Activated CD4-positive, alpha-beta T cell treated with anti-CD3 and anti-CD28 coated beads, Interleukin-2, amount 50 U/mL, for 48 hours (primary cell): ENCODE measurements at regions not wholly inside any gene's neighbourhood (a gene's known extent, or its start where the extent isn't known, plus 50 kb on each side); places are given as distances from the start of the nearest gene placed in this dataset.

Source experiments
- DNase-seq, 2 experiments: peaks; one replicate each; pipeline ENCODE4 v3.0.0-alpha.2; 2020

- DNase-seq = no peak
These were observed 135.8 kb upstream of the MAP3K7 start for GRCh38 chr6:90722648-90723047.

- no peak for DNase-seq
These were observed 133.5 kb upstream of the MAP3K7 start for GRCh38 chr6:90720404-90720803.

- DNase-seq = no peak
These were observed 132.7 kb upstream of the MAP3K7 start for GRCh38 chr6:90719321-90720195.

- no peak for DNase-seq
These were observed 129.5 kb upstream of the MAP3K7 start for GRCh38 chr6:90716376-90716775.

- no peak for DNase-seq
These were observed 128.3 kb upstream of the MAP3K7 start for GRCh38 chr6:90715093-90715655.

DNA sequence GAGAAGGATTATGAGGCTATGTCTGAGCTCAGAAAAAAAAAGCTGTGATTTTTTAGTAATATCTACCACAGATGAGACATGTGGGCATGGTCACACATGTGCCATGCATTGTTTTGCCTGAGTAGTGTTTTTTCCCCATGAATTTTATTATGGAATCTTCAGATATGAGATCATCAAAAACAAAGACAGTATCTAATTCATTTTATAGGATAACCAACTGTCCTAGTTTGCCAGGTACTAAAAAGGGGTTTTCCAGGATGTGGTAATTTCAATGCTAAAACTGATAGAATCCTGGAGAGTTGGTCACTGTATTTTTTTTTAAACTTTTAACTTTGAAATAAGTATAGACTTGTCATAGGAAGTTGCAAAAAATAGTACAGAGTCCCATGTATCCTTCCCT is 127.4 kb upstream of the MAP3K7 start:
- no peak for DNase-seq

DNA sequence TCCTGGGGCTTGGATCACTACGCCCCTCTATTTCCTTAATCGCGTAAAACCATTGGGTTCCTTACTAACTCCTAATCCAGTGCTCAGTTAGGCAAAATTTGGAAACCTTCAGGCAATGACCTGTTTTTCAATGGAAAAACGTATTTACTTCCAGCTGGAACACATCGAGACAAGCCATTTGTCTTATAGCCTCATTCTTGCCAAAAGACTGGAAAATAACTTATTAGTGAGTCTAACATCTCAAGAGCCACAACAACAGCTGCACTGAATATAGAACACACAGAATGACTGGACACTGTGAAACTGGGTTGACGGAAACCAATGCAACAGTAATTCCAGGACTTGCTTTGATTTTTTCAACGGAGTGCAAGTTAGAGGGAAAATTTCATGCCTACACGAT is 125.2 kb upstream of the MAP3K7 start:
- no peak for DNase-seq

- no peak for DNase-seq
These were observed 122.6 kb upstream of the MAP3K7 start for GRCh38 chr6:90709431-90709996.

DNA sequence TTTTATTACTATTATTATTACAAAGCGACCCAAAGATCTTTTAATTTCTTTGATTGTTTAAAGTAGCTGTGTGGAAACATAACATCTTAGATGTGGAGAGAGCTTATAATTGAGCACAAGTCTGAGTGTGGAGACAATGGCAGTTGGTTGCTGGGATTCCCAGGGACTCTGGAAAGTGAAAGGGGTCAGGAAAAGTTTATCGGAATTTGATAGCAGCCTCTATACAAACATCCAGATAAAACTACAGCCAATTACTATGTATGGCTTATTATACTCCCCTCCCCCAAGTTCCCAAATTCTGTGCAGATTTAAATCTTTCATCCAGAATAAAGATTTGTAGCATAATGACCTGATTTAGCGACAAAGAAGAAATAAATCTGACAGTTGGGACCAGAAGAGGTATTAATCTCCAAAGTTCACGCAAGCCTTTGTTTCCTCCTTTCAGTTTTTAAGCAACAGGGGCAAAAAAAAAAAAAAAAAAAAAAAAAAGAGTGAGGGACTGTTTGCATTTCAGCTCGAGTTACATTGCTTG is 121.4 kb upstream of the MAP3K7 start:
- DNase-seq = no peak

GRCh38 chr6:90707246-90707645 is 120.4 kb upstream of the MAP3K7 start:
- no peak for DNase-seq

DNA sequence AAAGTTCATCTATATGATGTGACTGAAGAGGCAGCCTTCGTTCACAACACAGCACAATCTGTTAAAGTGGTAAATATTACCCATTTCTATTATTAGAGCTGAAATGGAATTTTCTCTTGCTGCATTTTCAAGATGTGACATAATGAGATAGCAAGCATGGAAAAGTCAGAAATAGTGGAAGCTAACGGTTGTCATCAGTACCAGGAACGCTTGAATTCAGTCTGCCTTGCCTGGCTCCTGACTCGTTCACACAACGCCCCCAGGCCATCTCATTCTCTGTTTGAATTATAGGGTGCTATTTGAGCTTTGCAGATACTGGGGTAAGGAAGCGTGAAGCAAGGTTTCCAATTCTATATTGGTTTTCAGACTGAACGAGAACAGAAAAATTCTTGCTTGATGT is 116.5 kb upstream of the MAP3K7 start:
- no peak for DNase-seq

DNA sequence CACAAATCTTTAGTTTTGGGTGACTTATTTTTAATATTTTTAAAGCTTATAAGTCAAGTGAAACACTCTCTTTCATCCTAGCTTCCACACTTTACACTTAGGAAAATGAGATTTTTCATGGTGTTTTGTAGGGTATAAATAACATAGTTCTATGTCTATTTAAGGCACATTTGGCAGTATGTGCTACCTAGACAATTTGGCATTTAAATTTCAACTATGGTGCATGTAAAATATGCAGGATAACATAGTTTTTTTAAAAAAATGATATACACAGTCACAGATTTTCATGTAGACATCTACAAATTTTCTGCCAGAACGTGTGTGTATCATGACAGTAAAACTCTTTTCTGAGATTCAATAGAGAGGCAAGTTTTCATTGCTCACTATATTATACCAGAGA is 115.1 kb upstream of the MAP3K7 start:
- no peak for DNase-seq

DNA sequence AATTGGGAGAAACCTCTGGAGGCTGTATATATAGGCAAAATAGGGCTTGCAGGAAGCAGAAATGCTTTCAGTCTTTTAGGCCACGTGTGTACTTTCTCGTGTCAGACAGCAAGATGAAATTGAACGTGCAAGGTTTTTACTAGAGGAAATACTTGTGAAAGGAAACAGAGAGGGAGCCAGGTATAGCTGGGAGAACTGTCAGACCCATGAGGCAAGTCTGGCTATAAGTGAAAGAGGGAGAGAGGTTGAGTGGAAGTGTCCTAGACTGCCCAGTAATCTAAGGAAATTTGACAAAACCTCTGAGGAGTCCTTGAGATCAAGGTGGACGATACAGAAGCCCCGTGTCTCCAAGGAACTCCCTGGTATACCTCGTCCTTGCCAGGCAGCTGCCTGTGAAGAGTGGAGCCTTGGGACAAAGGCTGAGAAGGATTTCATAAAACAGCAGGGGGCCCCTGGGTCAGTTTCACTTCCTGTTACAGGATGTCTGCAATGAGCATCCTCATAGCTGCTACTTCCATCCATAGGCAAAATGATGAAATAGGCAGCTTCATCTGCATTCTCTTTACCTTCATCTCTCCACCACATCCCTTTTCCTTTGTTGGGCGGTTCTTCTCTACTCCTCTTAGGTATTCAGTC is 114.4 kb upstream of the MAP3K7 start:
- no peak for DNase-seq

- no peak for DNase-seq
These were observed 108.4 kb upstream of the MAP3K7 start for GRCh38 chr6:90695316-90695715.

DNA sequence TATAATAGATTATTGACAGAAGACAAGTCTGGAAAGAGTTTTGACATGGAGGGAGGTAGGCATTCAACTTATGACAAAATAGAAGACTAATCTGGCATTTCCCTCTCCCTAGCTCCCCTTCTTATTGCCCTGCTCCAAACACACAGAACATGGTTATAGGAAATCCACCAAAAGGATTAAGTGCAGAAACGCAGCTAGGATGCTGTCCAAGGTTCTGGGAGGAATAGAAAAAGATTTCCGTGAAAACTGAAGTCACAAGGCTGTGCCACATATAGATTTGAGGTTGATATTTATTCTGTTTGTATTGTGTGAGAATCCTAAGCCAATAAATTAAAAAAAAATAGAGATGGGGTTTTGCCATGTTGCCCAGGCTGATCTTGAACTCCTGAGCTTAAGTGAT is 107.9 kb upstream of the MAP3K7 start:
- DNase-seq = no peak

DNA sequence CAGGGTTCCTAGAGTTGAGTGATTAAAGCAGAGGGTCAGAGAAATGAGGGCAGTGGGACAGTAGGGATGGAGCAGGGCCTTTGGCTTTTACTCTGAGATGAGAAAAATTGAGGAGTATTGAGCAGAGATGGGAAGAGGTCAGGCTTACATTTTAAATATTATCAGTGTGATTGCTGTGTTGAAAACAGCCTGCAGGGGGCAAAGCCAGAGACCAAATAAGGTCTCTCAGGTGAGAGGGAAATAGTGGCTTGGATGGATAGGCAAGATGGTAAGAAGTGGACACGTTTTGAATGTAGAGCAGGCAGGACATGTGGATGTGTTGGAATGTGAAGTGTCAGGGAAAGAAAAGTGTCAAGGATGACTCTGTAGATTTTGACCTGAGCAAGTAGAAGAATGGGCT is 105.0 kb upstream of the MAP3K7 start:
- no peak for DNase-seq

DNA sequence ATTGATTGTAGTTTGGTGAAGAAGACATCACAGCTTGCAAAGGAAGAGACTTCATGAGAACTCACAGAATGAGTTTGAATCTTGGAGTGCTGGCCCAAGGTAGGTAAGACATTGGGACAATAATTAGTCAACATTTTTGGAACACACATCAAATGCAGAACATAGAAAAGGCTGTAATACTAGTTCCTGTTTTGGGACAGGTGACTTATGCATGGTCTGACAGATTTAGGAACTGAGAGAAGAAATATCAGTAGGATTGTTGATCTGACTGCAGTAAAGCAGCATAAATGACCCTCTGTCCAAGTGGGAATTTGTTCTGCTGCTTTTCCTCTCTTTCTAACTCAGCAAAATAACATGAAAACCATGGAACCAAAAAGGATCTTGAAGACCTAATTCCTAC is 102.3 kb upstream of the MAP3K7 start:
- no peak for DNase-seq

DNA sequence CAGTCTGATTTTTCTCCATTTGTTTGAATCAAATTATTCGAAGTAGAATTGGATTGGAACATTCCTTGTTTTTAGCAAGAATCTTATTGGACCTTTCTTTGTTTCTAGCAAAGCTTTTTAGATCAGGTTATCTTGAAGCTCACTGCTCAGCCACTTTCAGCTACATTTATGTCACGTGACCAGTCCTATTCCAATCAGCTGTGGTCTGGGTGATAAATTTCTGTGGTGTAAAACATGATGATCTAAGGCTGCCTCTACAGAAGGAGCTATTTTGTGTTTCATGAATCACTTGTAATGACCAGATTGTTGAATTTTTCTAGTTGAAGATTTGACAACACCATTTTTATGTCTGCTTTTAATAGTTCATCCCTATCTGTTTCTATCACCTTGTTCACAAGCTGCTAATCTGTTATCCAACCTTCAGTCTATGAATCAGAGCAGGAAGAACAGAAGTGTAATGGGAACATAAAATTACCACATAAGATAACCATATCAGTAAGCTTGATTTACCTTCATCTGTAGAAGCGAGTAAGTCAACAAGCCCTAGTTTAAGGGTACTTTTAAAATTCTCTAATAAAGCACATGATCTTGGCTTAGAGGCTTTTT is 101.0 kb upstream of the MAP3K7 start:
- DNase-seq = no peak

- no peak for DNase-seq
These were observed 95.0 kb upstream of the MAP3K7 start for GRCh38 chr6:90681863-90682262.

DNA sequence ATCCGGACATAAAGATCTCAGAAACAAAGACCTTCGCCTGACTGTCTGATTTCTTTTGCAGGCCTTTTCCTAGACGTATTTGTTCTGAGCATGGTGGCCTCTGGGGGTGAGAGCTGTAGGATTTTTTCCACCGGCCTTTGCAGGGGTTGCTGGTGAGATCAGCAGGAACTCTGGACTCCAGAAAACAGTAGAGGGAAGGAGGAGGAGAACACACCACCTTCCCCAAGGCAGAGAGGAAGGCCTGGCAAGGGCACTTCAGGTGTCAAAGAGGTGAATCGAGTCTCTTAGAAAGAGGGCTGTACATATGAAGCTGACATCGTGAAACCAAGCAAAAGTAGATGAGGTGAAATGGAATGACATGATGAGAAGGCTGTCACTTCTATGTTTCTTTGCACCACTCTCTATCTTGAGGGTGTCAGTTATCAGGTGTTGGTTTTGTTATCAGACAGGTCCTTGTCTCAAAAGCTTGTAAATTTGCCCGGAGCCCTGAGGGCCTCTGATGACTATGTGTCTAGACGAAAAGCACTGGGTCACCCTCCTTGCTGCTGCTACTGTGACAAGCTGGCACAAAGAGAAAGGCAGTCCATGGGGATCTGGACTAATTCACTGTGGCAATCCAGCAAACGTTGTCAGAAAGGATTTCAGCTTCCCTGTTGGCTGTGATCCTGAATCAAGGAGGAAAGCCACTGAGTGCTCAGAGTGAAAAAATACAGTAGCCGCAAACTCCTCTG is 91.3 kb upstream of the MAP3K7 start:
- DNase-seq = no peak

- DNase-seq = no peak
These were observed 90.6 kb upstream of the MAP3K7 start for GRCh38 chr6:90677440-90677839.

DNA sequence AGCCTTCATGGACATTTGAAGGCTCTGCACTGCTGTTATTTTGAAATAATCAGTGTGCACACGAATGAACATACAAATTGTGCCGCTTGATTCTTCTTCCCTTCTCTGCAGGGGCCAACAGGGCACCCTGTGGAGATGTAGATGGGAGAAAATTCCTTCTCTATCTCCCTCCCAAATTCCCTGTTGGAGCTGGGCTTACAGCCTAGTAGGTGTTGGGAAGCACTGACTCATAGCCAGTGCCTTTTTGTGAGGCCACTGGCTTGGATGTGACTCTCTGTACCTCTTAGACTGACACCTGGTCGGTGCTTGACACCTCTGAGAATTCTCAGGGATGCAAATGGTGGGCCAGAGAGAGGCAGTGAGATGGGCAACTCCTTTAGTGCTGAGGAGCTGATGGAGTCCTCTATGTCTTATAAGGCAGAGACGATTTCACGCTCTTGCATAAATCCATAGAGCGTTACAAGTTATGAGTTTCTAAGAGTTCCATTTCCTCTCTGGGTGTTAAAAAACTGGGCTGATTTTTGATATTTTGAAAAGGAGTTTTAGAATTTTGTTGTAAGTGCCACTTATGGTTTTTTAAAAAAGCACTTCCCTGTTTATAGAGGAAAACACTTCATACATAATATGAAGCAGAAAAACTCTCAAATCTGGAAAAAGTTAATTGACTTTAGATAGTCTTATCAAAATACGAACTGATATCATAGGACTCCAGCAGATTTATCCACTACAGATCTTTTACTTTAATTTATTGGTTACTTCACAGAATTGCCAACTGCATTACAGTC is 89.8 kb upstream of the MAP3K7 start:
- no peak for DNase-seq
